ENCODE measurements at regions not wholly inside any gene's neighbourhood (a gene's known extent, or its start where the extent isn't known, plus 50 kb on each side); places are given as distances from the start of the nearest gene placed in this dataset.

DNA sequence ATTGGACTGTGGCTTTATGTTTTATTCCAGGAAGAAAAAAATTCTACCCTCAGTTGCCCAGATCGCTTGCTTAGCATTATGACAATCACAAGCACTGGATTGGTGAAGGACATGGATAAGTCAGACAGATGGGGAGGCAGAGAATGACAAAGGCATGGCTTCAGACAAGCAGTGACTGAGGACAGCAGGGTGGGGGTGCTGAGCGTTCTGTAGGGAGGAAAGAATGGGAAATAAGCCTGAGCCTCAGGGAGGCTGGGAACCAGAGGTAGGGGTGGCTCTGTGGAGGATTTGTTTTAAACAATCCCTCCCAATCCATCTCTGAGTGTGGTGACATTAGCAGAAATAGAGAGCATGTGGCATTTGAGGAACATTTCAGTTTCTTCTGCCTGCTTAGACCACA, 896.9 kb downstream of the CCSER2 start:
- H4K8ac ChIP-seq (ENCODE audit: low read depth in 2 of 2, low read length in 2 of 2): no peak overlapping the region
- CTCF ChIA-PET: no interaction called here
- no peak overlapping the region for H2BK15ac ChIP-seq (ENCODE audit: low read depth, low read length)
- peaks cover 14% of the 10 kb centered on the region for H3K9me3 ChIP-seq (ENCODE audit: control insufficient read depth, insufficient read depth, low read length)
- no peak overlapping the region for H3K4ac ChIP-seq (ENCODE audit: low read depth, low read length)
- no peak overlapping the region for H3K4me2 ChIP-seq (ENCODE audit: low read depth, low read length)
- no TSS peak for BruUV-seq (replicated peaks)
- no peak overlapping the region for H2AFZ ChIP-seq (replicated peaks; ENCODE audit: low read length, poor library complexity)
- no peak overlapping the region for H3K27ac ChIP-seq (ENCODE audit: insufficient read depth, low read length)
- no peak overlapping the region for H2BK5ac ChIP-seq (ENCODE audit: low read depth, low read length, poor library complexity, severe bottlenecking)
- H3K27me3 ChIP-seq (ENCODE audit: control insufficient read depth, insufficient read depth, low read length): no peaks in the 10 kb centered on the region
- no peaks in the 10 kb centered on the region for H3K9me1 ChIP-seq (ENCODE audit: insufficient read depth, low read length)
- no peak overlapping the region for H3K56ac ChIP-seq (ENCODE audit: extremely low read depth, insufficient read depth, low read length)
- no peaks in the 10 kb centered on the region for H3K79me1 ChIP-seq (ENCODE audit: low read depth in 1 of 2, low read length in 2 of 2)
- H3K4me3 ChIP-seq (ENCODE audit: insufficient read depth, low read depth, low read length): no peak overlapping the region
- H4K91ac ChIP-seq (ENCODE audit: insufficient read depth, low read depth, low read length): no peak overlapping the region
- intact Hi-C loops (cut with micrococcal nuclease) (no loop called here), in situ Hi-C loops (cut with MboI; ENCODE audit: low sequenced_read_pairs) (no loop called here), dilution Hi-C loops (cut with HindIII; ENCODE audit: low sequenced_read_pairs, unreplicated experiment) (no loop called here)
- no CpG with 5 or more reads among the region's 2 CpGs for WGBS, 2 experiments (ENCODE audit: extremely low coverage in 2 of 2, insufficient read length in 1 of 2)
- no peak overlapping the region for H3K14ac ChIP-seq (replicated peaks; ENCODE audit: low read depth, low read length)
- no peak overlapping the region for H3K9ac ChIP-seq (ENCODE audit: low read depth, low read length)
- POLR2A ChIA-PET (ENCODE audit: unreplicated experiment): no interaction called here
- H2AK5ac ChIP-seq (ENCODE audit: low read depth, low read length): no peak overlapping the region
- no peaks in the 10 kb centered on the region for H3K36me3 ChIP-seq (ENCODE audit: control insufficient read depth, insufficient read depth, low read length)
- ATAC-seq (ENCODE audit: low read depth): no peak
- H3K4me1 ChIP-seq (ENCODE audit: control insufficient read depth, insufficient read depth, low read length): no peaks in the 10 kb centered on the region
- TF ChIP-seq, protein P1, sequence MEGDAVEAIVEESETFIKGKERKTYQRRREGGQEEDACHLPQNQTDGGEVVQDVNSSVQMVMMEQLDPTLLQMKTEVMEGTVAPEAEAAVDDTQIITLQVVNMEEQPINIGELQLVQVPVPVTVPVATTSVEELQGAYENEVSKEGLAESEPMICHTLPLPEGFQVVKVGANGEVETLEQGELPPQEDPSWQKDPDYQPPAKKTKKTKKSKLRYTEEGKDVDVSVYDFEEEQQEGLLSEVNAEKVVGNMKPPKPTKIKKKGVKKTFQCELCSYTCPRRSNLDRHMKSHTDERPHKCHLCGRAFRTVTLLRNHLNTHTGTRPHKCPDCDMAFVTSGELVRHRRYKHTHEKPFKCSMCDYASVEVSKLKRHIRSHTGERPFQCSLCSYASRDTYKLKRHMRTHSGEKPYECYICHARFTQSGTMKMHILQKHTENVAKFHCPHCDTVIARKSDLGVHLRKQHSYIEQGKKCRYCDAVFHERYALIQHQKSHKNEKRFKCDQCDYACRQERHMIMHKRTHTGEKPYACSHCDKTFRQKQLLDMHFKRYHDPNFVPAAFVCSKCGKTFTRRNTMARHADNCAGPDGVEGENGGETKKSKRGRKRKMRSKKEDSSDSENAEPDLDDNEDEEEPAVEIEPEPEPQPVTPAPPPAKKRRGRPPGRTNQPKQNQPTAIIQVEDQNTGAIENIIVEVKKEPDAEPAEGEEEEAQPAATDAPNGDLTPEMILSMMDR (conservative IDR thresholded peaks at IDR 0.05; ENCODE audit: low read depth, low read length): no peak
- TF ChIP-seq BHLHE40 (IDR thresholded peaks at IDR 0.05; ENCODE audit: low read depth, low read length) (no peak), RCOR1 (IDR thresholded peaks at IDR 0.05; ENCODE audit: insufficient replicate concordance, low read length) (no peak), SMC3 (IDR thresholded peaks at IDR 0.05; ENCODE audit: low read depth, low read length) (no peak), MXI1 (IDR thresholded peaks at IDR 0.05; ENCODE audit: borderline replicate concordance, low read depth, low read length) (no peak), NFE2L2 (IDR thresholded peaks at IDR 0.05; ENCODE audit: low read depth, low read length) (no peak), MAFK (IDR thresholded peaks at IDR 0.05; ENCODE audit: low read depth, low read length) (no peak), RFX5 (IDR thresholded peaks at IDR 0.05; ENCODE audit: low read depth, low read length) (no peak), CHD1 (IDR thresholded peaks at IDR 0.05; ENCODE audit: low read depth, low read length) (no peak), MAZ (IDR thresholded peaks at IDR 0.05; ENCODE audit: borderline replicate concordance, low read depth, low read length) (no peak)
- TF ChIP-seq, protein P2, sequence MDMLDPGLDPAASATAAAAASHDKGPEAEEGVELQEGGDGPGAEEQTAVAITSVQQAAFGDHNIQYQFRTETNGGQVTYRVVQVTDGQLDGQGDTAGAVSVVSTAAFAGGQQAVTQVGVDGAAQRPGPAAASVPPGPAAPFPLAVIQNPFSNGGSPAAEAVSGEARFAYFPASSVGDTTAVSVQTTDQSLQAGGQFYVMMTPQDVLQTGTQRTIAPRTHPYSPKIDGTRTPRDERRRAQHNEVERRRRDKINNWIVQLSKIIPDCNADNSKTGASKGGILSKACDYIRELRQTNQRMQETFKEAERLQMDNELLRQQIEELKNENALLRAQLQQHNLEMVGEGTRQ (IDR thresholded peaks at IDR 0.05; ENCODE audit: low read depth, low read length): no peak
- TF ChIP-seq, protein P3, sequence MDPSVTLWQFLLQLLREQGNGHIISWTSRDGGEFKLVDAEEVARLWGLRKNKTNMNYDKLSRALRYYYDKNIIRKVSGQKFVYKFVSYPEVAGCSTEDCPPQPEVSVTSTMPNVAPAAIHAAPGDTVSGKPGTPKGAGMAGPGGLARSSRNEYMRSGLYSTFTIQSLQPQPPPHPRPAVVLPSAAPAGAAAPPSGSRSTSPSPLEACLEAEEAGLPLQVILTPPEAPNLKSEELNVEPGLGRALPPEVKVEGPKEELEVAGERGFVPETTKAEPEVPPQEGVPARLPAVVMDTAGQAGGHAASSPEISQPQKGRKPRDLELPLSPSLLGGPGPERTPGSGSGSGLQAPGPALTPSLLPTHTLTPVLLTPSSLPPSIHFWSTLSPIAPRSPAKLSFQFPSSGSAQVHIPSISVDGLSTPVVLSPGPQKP (IDR thresholded peaks at IDR 0.05; ENCODE audit: borderline replicate concordance, low read depth, low read length): no peak
- no peak overlapping the region for H2BK20ac ChIP-seq (ENCODE audit: low read depth, low read length)
- H2AK9ac ChIP-seq (replicated peaks; ENCODE audit: low read depth, low read length, poor library complexity): no peak overlapping the region
- H2BK120ac ChIP-seq (ENCODE audit: low read depth, low read length): no peak overlapping the region
- no peak overlapping the region for H3K18ac ChIP-seq (ENCODE audit: low read depth, low read length)
- no peaks in the 10 kb centered on the region for H4K20me1 ChIP-seq (ENCODE audit: insufficient read depth, low read length)
- no peak overlapping the region for H4K5ac ChIP-seq (ENCODE audit: low read depth, low read length)
- DNase-seq: no peak
- no peak overlapping the region for H3K23ac ChIP-seq (ENCODE audit: low read depth, low read length)
